Stimulated activated CD8-positive, alpha-beta memory T cell treated with anti-CD3 and anti-CD28 coated beads, Interleukin-12 subunit alpha, Interleukin-12 subunit beta, amount 100 ng/mL, for 1 hour (primary cell): ENCODE measurements at regions not wholly inside any gene's neighbourhood (a gene's known extent, or its start where the extent isn't known, plus 50 kb on each side); places are given as distances from the start of the nearest gene placed in this dataset.

Experiments used
- DNase-seq: peaks from one replicate; pipeline ENCODE4 v3.0.0-alpha.2; 2020; ENCODE audit warnings: low read depth

- no peak for DNase-seq
Observed at GRCh38 chr5:112657804-112658203, 79.9 kb upstream of the APC start.

GRCh38 chr5:112660359-112660758 lies 77.3 kb upstream of the APC start:
- no peak for DNase-seq

GRCh38 chr5:112663146-112663545 lies 74.5 kb upstream of the APC start:
- DNase-seq, result no peak

GRCh38 chr5:112668016-112668415 lies 69.7 kb upstream of the APC start:
- DNase-seq, result no peak

- DNase-seq, result no peak
Observed at GRCh38 chr5:112668911-112669310, 68.8 kb upstream of the APC start.

- no peak for DNase-seq
Observed at GRCh38 chr5:112669328-112669963, 68.2 kb upstream of the APC start.

- DNase-seq, result no peak
Observed at GRCh38 chr5:112671687-112672086, 66.0 kb upstream of the APC start.

- no peak for DNase-seq
Observed at GRCh38 chr5:112681481-112681908, 56.2 kb upstream of the APC start.

- no peak for DNase-seq
Observed at GRCh38 chr5:112682621-112683061, 55.0 kb upstream of the APC start.

GRCh38 chr5:112684121-112684520 lies 53.6 kb upstream of the APC start:
- no peak for DNase-seq

GRCh38 chr5:112684737-112685136 lies 52.9 kb upstream of the APC start:
- no peak for DNase-seq

- DNase-seq, result no peak
Observed at GRCh38 chr5:112685386-112685785, 52.3 kb upstream of the APC start.

- no peak for DNase-seq
Observed at GRCh38 chr5:112685931-112686330, 51.8 kb upstream of the APC start.

GRCh38 chr5:112686675-112687074 lies 51.0 kb upstream of the APC start:
- DNase-seq, result no peak

GRCh38 chr5:112687306-112687705 lies 50.4 kb upstream of the APC start:
- no peak for DNase-seq
